Activated naive CD8-positive, alpha-beta T cell (primary cell): ENCODE measurements at regions not wholly inside any gene's neighbourhood (a gene's known extent, or its start where the extent isn't known, plus 50 kb on each side); places are given as distances from the start of the nearest gene placed in this dataset.

Experiments
- H3K27ac Mint-ChIP-seq: one replicate; pipeline ENCODE4 v1.8.0; 2021; ENCODE audit warnings: mixed read lengths
- H3K27me3 Mint-ChIP-seq: one replicate; pipeline ENCODE4 v1.8.0; 2021; ENCODE audit warnings: mixed read lengths
- H3K36me3 Mint-ChIP-seq: one replicate; pipeline ENCODE4 v1.8.0; 2021; ENCODE audit warnings: mixed read lengths
- H3K4me1 Mint-ChIP-seq: one replicate; pipeline ENCODE4 v1.8.0; 2021; ENCODE audit warnings: low read depth, mixed read lengths
- H3K4me3 Mint-ChIP-seq: one replicate; pipeline ENCODE4 v1.8.0; 2021; ENCODE audit warnings: mild to moderate bottlenecking, mixed read lengths
- H3K9me3 Mint-ChIP-seq: one replicate; pipeline ENCODE4 v1.8.0; 2021; ENCODE audit warnings: low read depth, mixed read lengths

DNA sequence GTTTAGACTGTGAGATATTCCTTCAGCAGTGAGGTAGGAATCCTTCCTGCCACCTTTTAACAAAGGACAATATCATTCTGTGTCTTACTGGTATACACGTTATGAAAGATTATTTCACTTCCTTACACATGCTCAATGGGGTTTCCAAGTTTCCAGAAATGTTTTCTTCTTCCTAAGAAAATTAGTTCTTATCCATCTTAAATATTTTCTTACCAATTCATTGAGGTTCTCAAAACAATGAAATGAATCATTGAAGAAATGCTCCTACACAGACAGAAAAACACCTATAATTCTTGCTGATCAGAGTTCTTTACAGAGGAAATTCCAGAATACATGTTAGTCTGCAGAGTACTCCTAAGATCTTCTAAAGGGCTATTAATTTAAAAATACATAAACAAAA is 51.4 kb upstream of the SEC61G start:
- Mint-ChIP-seq H3K27me3 (peaks cover under 1% of the 10 kb centered on the region), H3K4me1 (no peaks in the 10 kb centered on the region), H3K9me3 (no peaks in the 10 kb centered on the region), H3K36me3 (no peaks in the 10 kb centered on the region), H3K4me3 (no peak overlapping the region), H3K27ac (no peak overlapping the region)

- Mint-ChIP-seq H3K4me1 (no peaks in the 10 kb centered on the region), H3K27ac (no peak overlapping the region), H3K36me3 (no peaks in the 10 kb centered on the region), H3K27me3 (no peaks in the 10 kb centered on the region), H3K4me3 (no peak overlapping the region), H3K9me3 (no peaks in the 10 kb centered on the region)
These were observed 52.2 kb upstream of the SEC61G start for GRCh38 chr7:54811041-54811845.

DNA sequence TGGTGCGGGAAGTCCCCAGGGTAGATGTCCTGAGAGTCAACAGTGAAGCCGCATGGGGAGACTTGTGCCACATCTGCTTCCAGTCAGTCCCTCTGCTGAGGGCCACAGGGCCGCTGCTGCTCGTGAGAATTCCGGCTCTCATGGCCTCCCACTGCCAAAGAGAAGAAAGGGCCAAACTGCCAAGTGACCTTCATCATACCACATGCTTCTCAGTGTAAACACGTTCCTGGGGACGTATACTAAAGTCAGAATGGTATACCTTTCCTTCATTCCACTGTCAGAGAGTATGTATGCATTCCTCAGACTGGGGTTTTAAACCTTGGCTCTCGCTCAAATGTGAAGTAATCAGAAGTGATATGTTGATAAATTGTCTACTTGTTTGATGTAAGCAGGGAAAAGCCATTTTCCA is 52.8 kb upstream of the SEC61G start:
- no peaks in the 10 kb centered on the region for H3K4me1 Mint-ChIP-seq
- no peaks in the 10 kb centered on the region for H3K36me3 Mint-ChIP-seq
- H3K9me3 Mint-ChIP-seq, result no peaks in the 10 kb centered on the region
- no peaks in the 10 kb centered on the region for H3K27me3 Mint-ChIP-seq
- no peak overlapping the region for H3K27ac Mint-ChIP-seq
- no peak overlapping the region for H3K4me3 Mint-ChIP-seq

DNA sequence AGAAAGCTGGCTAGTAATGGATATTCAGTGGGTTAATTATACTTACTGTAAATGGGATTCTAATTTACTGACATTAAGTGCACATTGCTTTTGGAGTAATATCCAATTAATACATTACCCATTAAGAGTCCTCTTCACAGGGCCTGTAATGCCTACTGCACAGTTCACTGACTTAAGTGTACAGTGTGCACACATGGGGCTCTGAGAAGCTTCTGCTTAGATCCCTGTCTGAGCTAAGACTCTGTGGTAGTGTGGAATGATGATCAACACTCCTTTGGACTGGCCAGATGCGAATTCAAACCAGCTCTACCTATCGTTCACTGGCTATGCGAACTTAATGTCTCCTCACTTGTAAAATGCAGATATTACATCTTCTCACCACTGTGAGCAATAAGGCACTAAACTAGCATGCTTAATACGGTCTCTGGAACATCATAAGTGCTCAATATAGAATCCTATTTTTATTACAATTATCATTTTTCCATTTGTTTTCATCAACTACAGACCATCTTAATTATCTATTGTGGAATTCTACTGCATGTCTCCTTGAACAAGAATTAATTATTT is 53.8 kb upstream of the SEC61G start:
- Mint-ChIP-seq H3K4me1 (no peaks in the 10 kb centered on the region), H3K27me3 (no peaks in the 10 kb centered on the region), H3K9me3 (no peaks in the 10 kb centered on the region), H3K27ac (no peak overlapping the region), H3K4me3 (no peak overlapping the region), H3K36me3 (no peaks in the 10 kb centered on the region)

GRCh38 chr7:54813398-54813797 is 54.4 kb upstream of the SEC61G start:
- Mint-ChIP-seq H3K9me3 (no peaks in the 10 kb centered on the region), H3K36me3 (no peaks in the 10 kb centered on the region), H3K27ac (no peak overlapping the region), H3K27me3 (no peaks in the 10 kb centered on the region), H3K4me1 (no peaks in the 10 kb centered on the region), H3K4me3 (no peak overlapping the region)

GRCh38 chr7:54814401-54814800 is 55.4 kb upstream of the SEC61G start:
- Mint-ChIP-seq H3K36me3 (no peaks in the 10 kb centered on the region), H3K4me1 (no peaks in the 10 kb centered on the region), H3K27ac (no peak overlapping the region), H3K4me3 (no peak overlapping the region), H3K9me3 (no peaks in the 10 kb centered on the region), H3K27me3 (peaks cover 1% of the 10 kb centered on the region)

DNA sequence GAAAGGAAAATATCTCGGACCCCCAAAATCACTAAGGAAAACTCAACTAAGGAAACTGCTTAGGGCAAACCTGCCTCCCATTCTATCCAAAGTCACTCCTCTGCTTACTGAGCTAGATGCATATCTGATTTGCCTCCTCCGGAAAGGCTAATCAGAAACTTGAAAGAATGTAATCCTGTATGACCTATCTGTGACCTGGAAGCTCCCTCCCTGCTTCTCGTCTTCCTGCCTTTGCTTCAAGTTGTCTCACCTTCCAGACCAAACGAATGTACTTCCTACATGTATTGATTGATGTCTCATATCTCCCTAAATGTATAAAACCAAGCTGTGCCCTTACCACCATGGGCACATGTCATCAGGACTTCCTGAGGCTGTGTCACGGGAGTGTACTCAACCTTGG is 58.1 kb upstream of the SEC61G start:
- Mint-ChIP-seq H3K4me1 (no peaks in the 10 kb centered on the region), H3K36me3 (no peaks in the 10 kb centered on the region), H3K4me3 (no peak overlapping the region), H3K27ac (no peak overlapping the region), H3K9me3 (no peaks in the 10 kb centered on the region), H3K27me3 (peaks cover 6% of the 10 kb centered on the region)

DNA sequence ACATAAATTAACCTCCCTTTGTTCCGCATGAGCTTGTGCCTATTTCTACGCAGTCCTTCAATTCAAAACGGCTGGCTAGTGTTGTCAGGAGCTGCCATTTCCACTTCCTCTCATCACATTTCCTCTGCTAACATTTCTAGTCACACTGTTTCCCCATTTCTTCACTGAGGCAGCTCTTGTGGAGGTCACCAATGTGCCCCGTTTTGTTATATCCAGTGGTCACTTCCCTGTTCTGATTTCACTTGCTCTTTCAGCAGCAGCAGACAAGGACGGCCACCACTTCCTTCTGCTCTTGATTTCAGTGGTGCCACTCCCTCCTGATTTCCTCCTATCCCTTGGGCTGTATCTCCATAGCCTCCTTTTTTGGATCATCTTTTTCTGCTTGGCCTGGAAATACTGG is 64.8 kb upstream of the SEC61G start:
- Mint-ChIP-seq H3K4me3 (no peak overlapping the region), H3K27ac (no peak overlapping the region)

DNA sequence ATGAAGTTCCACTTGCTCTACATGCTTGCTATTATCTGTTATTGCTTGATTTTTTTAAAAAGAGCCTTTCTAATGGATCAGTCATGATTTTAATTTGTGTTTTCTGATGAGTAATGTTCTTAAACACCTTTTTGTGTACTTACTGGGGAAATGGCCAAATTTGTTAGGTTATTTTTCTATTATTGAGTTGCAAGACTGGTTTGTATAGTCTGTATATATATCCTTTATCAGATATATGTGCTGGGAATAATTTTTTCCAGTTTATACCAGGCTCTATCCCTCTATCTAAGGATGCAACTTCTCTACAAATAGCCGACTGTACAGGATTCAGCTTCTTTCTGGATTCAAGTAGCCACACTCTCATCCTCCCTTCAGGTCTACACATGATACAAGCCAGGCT is 65.6 kb upstream of the SEC61G start:
- Mint-ChIP-seq H3K36me3 (no peaks in the 10 kb centered on the region), H3K27me3 (peaks cover 21% of the 10 kb centered on the region), H3K27ac (no peak overlapping the region), H3K9me3 (peaks cover 7% of the 10 kb centered on the region), H3K4me1 (no peaks in the 10 kb centered on the region), H3K4me3 (no peak overlapping the region)

More for the DNA sequence above, 64.8 kb upstream of the SEC61G start:
- H3K9me3 Mint-ChIP-seq, result no peaks in the 10 kb centered on the region
- H3K36me3 Mint-ChIP-seq, result no peaks in the 10 kb centered on the region
- H3K27me3 Mint-ChIP-seq, result peaks cover 22% of the 10 kb centered on the region
- H3K4me1 Mint-ChIP-seq, result no peaks in the 10 kb centered on the region

GRCh38 chr7:54825368-54825767 is 66.4 kb upstream of the SEC61G start:
- no peaks in the 10 kb centered on the region for H3K36me3 Mint-ChIP-seq
- peaks cover 11% of the 10 kb centered on the region for H3K9me3 Mint-ChIP-seq
- no peak overlapping the region for H3K4me3 Mint-ChIP-seq
- H3K27ac Mint-ChIP-seq, result no peak overlapping the region
- peaks cover 19% of the 10 kb centered on the region for H3K27me3 Mint-ChIP-seq
- no peaks in the 10 kb centered on the region for H3K4me1 Mint-ChIP-seq

- Mint-ChIP-seq H3K27me3 (peaks cover 17% of the 10 kb centered on the region), H3K4me1 (no peaks in the 10 kb centered on the region), H3K36me3 (no peaks in the 10 kb centered on the region), H3K4me3 (no peak overlapping the region), H3K9me3 (peaks cover 11% of the 10 kb centered on the region), H3K27ac (no peak overlapping the region)
These were observed 68.7 kb upstream of the SEC61G start for GRCh38 chr7:54827734-54828133.

DNA sequence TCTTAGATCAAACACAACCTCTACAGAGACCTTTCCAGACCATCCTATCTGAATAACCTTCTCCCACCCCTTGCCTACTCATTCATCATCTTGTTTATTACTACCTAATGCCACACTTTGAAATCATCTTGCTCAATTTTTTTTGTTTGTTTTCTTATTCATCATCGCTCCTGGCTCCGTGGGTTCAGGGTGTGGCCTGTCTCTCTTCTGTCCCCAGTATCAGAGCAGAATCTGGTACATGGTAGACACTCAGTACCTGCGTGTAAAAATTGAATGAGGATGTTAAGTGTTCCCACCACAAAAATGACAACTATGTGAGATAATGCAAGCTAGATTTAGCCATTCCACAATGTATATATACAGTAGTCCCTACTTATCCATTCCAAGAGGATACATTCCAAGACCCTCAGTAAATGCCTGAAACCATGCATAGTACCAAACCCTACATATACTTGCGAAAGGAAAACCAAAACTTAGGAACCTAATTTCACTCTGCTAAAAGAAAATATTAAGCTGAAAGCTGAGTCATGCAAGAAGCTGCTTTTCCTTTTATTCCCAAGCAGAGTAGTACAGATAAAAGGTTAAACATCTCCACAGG is 72.1 kb upstream of the SEC61G start:
- peaks cover 3% of the 10 kb centered on the region for H3K27me3 Mint-ChIP-seq
- no peaks in the 10 kb centered on the region for H3K36me3 Mint-ChIP-seq
- H3K27ac Mint-ChIP-seq, result no peak overlapping the region
- H3K4me1 Mint-ChIP-seq, result no peaks in the 10 kb centered on the region
- peaks cover 11% of the 10 kb centered on the region for H3K9me3 Mint-ChIP-seq
- no peak overlapping the region for H3K4me3 Mint-ChIP-seq

DNA sequence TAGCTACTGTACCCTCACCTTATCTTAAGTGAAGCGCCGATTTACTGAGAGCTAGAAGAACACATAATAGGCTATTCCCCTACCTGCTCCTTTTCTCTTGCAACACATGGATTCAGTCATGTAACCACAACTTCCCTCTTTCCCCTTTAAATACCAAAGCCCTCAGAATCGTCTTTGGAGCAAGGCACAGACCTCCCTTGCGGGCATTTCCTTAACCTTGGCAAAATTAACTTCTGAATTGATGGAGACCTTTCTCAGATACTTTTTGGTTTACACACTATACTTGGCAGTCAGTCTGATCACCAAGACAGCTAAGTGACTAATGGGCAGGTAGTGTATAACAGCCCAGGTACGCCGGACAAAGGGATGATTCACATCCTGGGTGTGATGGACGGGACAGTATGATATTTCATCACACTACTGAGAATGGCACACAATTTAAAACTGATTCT is 72.7 kb upstream of the SEC61G start:
- H3K27me3 Mint-ChIP-seq, result peaks cover 3% of the 10 kb centered on the region
- H3K27ac Mint-ChIP-seq, result no peak overlapping the region
- no peaks in the 10 kb centered on the region for H3K4me1 Mint-ChIP-seq
- H3K36me3 Mint-ChIP-seq, result no peaks in the 10 kb centered on the region
- no peak overlapping the region for H3K4me3 Mint-ChIP-seq
- H3K9me3 Mint-ChIP-seq, result peaks cover 11% of the 10 kb centered on the region

GRCh38 chr7:54833001-54833467 is 74.0 kb upstream of the SEC61G start:
- H3K27me3 Mint-ChIP-seq, result peaks cover 8% of the 10 kb centered on the region
- H3K9me3 Mint-ChIP-seq, result peaks cover 11% of the 10 kb centered on the region
- H3K4me1 Mint-ChIP-seq, result no peaks in the 10 kb centered on the region
- H3K36me3 Mint-ChIP-seq, result no peaks in the 10 kb centered on the region
- no peak overlapping the region for H3K27ac Mint-ChIP-seq
- no peak overlapping the region for H3K4me3 Mint-ChIP-seq

DNA sequence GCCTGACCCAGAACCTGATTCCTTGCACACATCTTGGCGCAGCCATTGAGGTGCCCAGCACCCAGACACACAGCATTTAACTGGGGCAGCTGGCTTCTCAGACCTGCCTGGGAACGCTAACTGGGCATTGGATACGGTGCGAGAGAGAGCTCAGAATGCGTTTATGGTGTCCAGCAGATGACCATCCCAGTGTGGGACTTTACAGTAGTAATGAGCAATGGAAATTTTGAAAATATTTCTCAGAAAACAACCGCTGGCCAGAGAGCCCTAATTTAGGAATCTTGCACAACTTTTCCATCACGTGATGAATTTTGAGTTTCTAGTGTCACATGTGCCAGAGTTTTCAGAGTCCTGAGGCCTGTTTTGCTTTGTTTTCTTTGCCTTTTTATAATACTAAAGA is 78.2 kb upstream of the SEC61G start:
- H3K27me3 Mint-ChIP-seq, result peaks cover 6% of the 10 kb centered on the region
- H3K36me3 Mint-ChIP-seq, result no peaks in the 10 kb centered on the region
- no peaks in the 10 kb centered on the region for H3K4me1 Mint-ChIP-seq
- H3K9me3 Mint-ChIP-seq, result no peaks in the 10 kb centered on the region
- H3K4me3 Mint-ChIP-seq, result no peak overlapping the region
- H3K27ac Mint-ChIP-seq, result no peak overlapping the region
